HEK293 (cell line): ENCODE measurements at regions not wholly inside any gene's neighbourhood (a gene's known extent, or its start where the extent isn't known, plus 50 kb on each side); places are given as distances from the start of the nearest gene placed in this dataset.

Experiments
- CTCF ChIA-PET: fragments of 350-600 bp; formaldehyde crosslinking; extraction: SDS; loops from one replicate; lab custom pipeline; 2021; ENCODE audit warnings: antibody characterized with exemption; lab: Yijun Ruan, JAX
- POLR2A ChIA-PET: fragments of 300-600 bp; formaldehyde crosslinking; extraction: SDS; loops from one replicate; lab custom pipeline; 2020; ENCODE audit warnings: antibody characterized with exemption, inconsistent platforms; lab: Yijun Ruan, JAX
- H3K27ac ChIP-seq: fragments of 200-500 bp; sonication (Bioruptor generic); 2 replicates; pipeline ENCODE4 v1.5.1; 2014; ENCODE audit warnings: low read depth, low read length, control low read depth, inconsistent platforms; ENCODE audit errors: extremely low read depth
- H3K36me3 ChIP-seq, 2 experiments: fragments of 200-500 bp in 1 of 2; sonication (Bioruptor generic) in 1 of 2; 1 replicate in 1 of 2; 2 replicates in 1 of 2; pipeline ENCODE4 v1.5.1; 2014 to 2017; ENCODE audit warnings: inconsistent platforms in 2 of 2, low read length in 2 of 2; ENCODE audit not compliant: control insufficient read depth in 2 of 2, insufficient read depth in 1 of 2
- H3K4me1 ChIP-seq: fragments of 200-500 bp; sonication (Bioruptor generic); 2 replicates; pipeline ENCODE4 v1.5.1; 2014; ENCODE audit warnings: mild to moderate bottlenecking, low read length, inconsistent platforms; ENCODE audit not compliant: control insufficient read depth, insufficient read depth
- H3K4me3 ChIP-seq: 2 replicates; pipeline ENCODE4 v1.5.1; 2011; ENCODE audit warnings: low read depth, mild to moderate bottlenecking, control low read depth, low read length, moderate library complexity
- H3K9me3 ChIP-seq: fragments of 200-500 bp; sonication (Bioruptor generic); 2 replicates; pipeline ENCODE4 v1.5.1; 2014; ENCODE audit warnings: low read depth, low read length, inconsistent platforms; ENCODE audit not compliant: control insufficient read depth, insufficient read depth
- GLI4 ChIP-seq: fragments of 450-650 bp; formaldehyde crosslinking; IDR thresholded peaks from 2 replicates; pipeline ENCODE4 v1.5.1; 2016; ENCODE audit warnings: missing biosample characterization, missing genetic modification characterization
- KLF16 ChIP-seq: fragments of 450-650 bp; formaldehyde crosslinking; IDR thresholded peaks from 2 replicates; pipeline ENCODE4 v1.5.1; 2017; ENCODE audit warnings: missing biosample characterization, missing genetic modification characterization
- KLF9 ChIP-seq: fragments of 450-650 bp; formaldehyde crosslinking; IDR thresholded peaks from 2 replicates; pipeline ENCODE4 v1.5.1; 2016; ENCODE audit warnings: missing biosample characterization, missing genetic modification characterization, low read depth
- PRDM2 ChIP-seq: fragments of 450-650 bp; formaldehyde crosslinking; IDR thresholded peaks from 2 replicates; pipeline ENCODE4 v1.5.1; 2016; ENCODE audit warnings: missing biosample characterization, missing genetic modification characterization, borderline replicate concordance
- PRDM6 ChIP-seq: fragments of 450-650 bp; formaldehyde crosslinking; IDR thresholded peaks from 2 replicates; pipeline ENCODE4 v1.5.1; 2017; ENCODE audit warnings: missing biosample characterization, missing genetic modification characterization
- SCRT1 ChIP-seq: fragments of 450-650 bp; formaldehyde crosslinking; IDR thresholded peaks from 2 replicates; pipeline ENCODE4 v1.5.1; 2016; ENCODE audit warnings: missing biosample characterization, missing genetic modification characterization, borderline replicate concordance
- TCF7L2 ChIP-seq: IDR thresholded peaks from 2 replicates; pipeline ENCODE4 v1.6.1; 2011; ENCODE audit warnings: low read depth, mild to moderate bottlenecking, inconsistent platforms, low read length, moderate library complexity, borderline replicate concordance
- YY1 ChIP-seq: fragments of 450-650 bp; formaldehyde crosslinking; IDR thresholded peaks from 2 replicates; pipeline ENCODE4 v1.5.1; 2018; ENCODE audit warnings: missing biosample characterization, missing genetic modification characterization
- ZBTB1 ChIP-seq: fragments of 450-650 bp; formaldehyde crosslinking; IDR thresholded peaks from 2 replicates; pipeline ENCODE4 v1.5.1; 2016; ENCODE audit warnings: missing biosample characterization, missing genetic modification characterization
- ZBTB48 ChIP-seq: fragments of 450-650 bp; formaldehyde crosslinking; IDR thresholded peaks from 2 replicates; pipeline ENCODE4 v1.5.1; 2016; ENCODE audit warnings: missing biosample characterization, missing genetic modification characterization
- ZBTB8A ChIP-seq: fragments of 450-650 bp; formaldehyde crosslinking; IDR thresholded peaks from 2 replicates; pipeline ENCODE4 v1.5.1; 2016; ENCODE audit warnings: missing biosample characterization, missing genetic modification characterization
- ZNF114 ChIP-seq: fragments of 450-650 bp; formaldehyde crosslinking; IDR thresholded peaks from 2 replicates; pipeline ENCODE4 v1.5.0; 2017; ENCODE audit warnings: missing biosample characterization, missing genetic modification characterization
- ZNF19 ChIP-seq: fragments of 450-650 bp; formaldehyde crosslinking; IDR thresholded peaks from 2 replicates; pipeline ENCODE4; 2016; ENCODE audit warnings: missing biosample characterization, missing genetic modification characterization, low read depth
- ZNF221 ChIP-seq: fragments of 450-650 bp; formaldehyde crosslinking; IDR thresholded peaks from 2 replicates; pipeline ENCODE4 v1.5.1; 2017; ENCODE audit warnings: missing biosample characterization, missing genetic modification characterization, borderline replicate concordance
- ZNF26 ChIP-seq: fragments of 450-650 bp; formaldehyde crosslinking; IDR thresholded peaks from 2 replicates; pipeline ENCODE4 v1.5.1; 2016; ENCODE audit warnings: missing biosample characterization, missing genetic modification characterization
- ZNF324 ChIP-seq: fragments of 450-650 bp; formaldehyde crosslinking; IDR thresholded peaks from 2 replicates; pipeline ENCODE4 v1.5.1; 2016; ENCODE audit warnings: missing biosample characterization, missing genetic modification characterization
- ZNF335 ChIP-seq: fragments of 450-650 bp; formaldehyde crosslinking; conservative IDR thresholded peaks from 2 replicates; pipeline ENCODE4 v1.5.1; 2016; ENCODE audit warnings: missing biosample characterization, missing genetic modification characterization
- ZNF561 ChIP-seq: fragments of 450-650 bp; IDR thresholded peaks from 2 replicates; pipeline ENCODE4 v1.5.1; 2018; ENCODE audit warnings: missing biosample characterization, missing genetic modification characterization, borderline replicate concordance
- ZNF692 ChIP-seq: fragments of 450-650 bp; formaldehyde crosslinking; IDR thresholded peaks from 2 replicates; pipeline ENCODE4 v1.5.1; 2016; ENCODE audit warnings: missing biosample characterization, missing genetic modification characterization
- ZNF701 ChIP-seq: fragments of 450-650 bp; formaldehyde crosslinking; IDR thresholded peaks from 2 replicates; pipeline ENCODE4 v1.5.1; 2016; ENCODE audit warnings: missing biosample characterization, missing genetic modification characterization

GRCh38 chr7:16317406-16317805, 103.9 kb downstream of the CRPPA start:
- POLR2A ChIA-PET: no interaction called here
- Histone ChIP-seq H3K4me3 (no peak overlapping the region), H3K36me3 (no peaks in the 10 kb centered on the region), H3K27ac (no peak overlapping the region), H3K4me1 (0 out of 2 replicates have a peak, but pooled peaks cover 3% of the 10 kb centered on the region), H3K9me3 (no peaks in the 10 kb centered on the region)
- CTCF ChIA-PET: interaction anchor here (0.6 kb wide), 1 partner anchor 87 kb away, joined by 3 read pairs; no protein-coding TSS in a partner anchor
- TF ChIP-seq ZNF26 (tag by site-specific recombination) (no peak), ZNF114 (tag by site-specific recombination) (no peak), SCRT1 (tag by site-specific recombination) (no peak), ZBTB8A (tag by site-specific recombination) (no peak), PRDM2 (tag by site-specific recombination) (no peak)

GRCh38 chr7:16315280-16315679, 106.1 kb downstream of the CRPPA start:
- Histone ChIP-seq H3K9me3 (no peaks in the 10 kb centered on the region), H3K4me3 (no peak overlapping the region), H3K27ac (no peak overlapping the region)
- POLR2A ChIA-PET: no interaction called here
- TF ChIP-seq ZBTB48 (tag by site-specific recombination): no peak
- TF ChIP-seq ZNF221: no peak
- TF ChIP-seq ZNF335 (tag by site-specific recombination): no peak
- no peak for TF ChIP-seq GLI4
- TF ChIP-seq PRDM6 (tag by site-specific recombination): no peak
- TF ChIP-seq KLF9 (tag by site-specific recombination): no peak
- TF ChIP-seq, all 188 proteins: peak for 0
- no peaks in the 10 kb centered on the region for H3K4me1 ChIP-seq
- CTCF ChIA-PET: no interaction called here
- no peaks in the 10 kb centered on the region for H3K36me3 ChIP-seq

GRCh38 chr7:16309129-16309528, 112.2 kb downstream of the CRPPA start:
- Histone ChIP-seq H3K27ac (no peak overlapping the region), H3K36me3 (no peaks in the 10 kb centered on the region), H3K9me3 (no peaks in the 10 kb centered on the region), H3K4me1 (no peaks in the 10 kb centered on the region), H3K4me3 (no peak overlapping the region)
- ChIA-PET POLR2A (no interaction called here), CTCF (interaction anchor here (0.6 to 1.6 kb wide), 2 partner anchors 211 to 408 kb away, joined by 3 to 8 read pairs; no protein-coding TSS in a partner anchor)
- TF ChIP-seq KLF16 (tag by site-specific recombination) (no peak), ZNF19 (no peak), ZNF561 (no peak), ZNF692 (no peak), TCF7L2 (no peak), ZNF26 (tag by site-specific recombination) (no peak), YY1 (tag by site-specific recombination) (no peak), ZNF701 (no peak), ZNF324 (tag by site-specific recombination) (no peak), ZBTB1 (no peak)
